H9 (cell line): ENCODE measurements at regions not wholly inside any gene's neighbourhood (a gene's known extent, or its start where the extent isn't known, plus 50 kb on each side); places are given as distances from the start of the nearest gene placed in this dataset.

Experiments
- DNase-seq: peaks from one replicate; pipeline ENCODE4 v3.0.0-alpha.2; 2017
- H2AFZ ChIP-seq: one replicate; pipeline ENCODE4 v1.6.1; 2013; ENCODE audit warnings: mild to moderate bottlenecking, low read length, control low read depth, moderate library complexity
- H2AK5ac ChIP-seq: 2 replicates; pipeline ENCODE4 v1.6.1; 2013; ENCODE audit warnings: low read length, control low read depth, mixed read lengths; ENCODE audit not compliant: insufficient read length
- H2BK120ac ChIP-seq: one replicate; pipeline ENCODE4 v1.6.1; 2013; ENCODE audit warnings: low read depth, mild to moderate bottlenecking, low read length, control low read depth, inconsistent platforms; ENCODE audit not compliant: poor library complexity, severe bottlenecking
- H2BK12ac ChIP-seq: 2 replicates; pipeline ENCODE4 v1.6.1; 2013; ENCODE audit warnings: low read length, control low read depth, mixed read lengths, low read depth; ENCODE audit not compliant: insufficient read length
- H2BK15ac ChIP-seq: 2 replicates; pipeline ENCODE4 v1.6.1; 2013; ENCODE audit warnings: low read depth, low read length, control low read depth
- H2BK20ac ChIP-seq: one replicate; pipeline ENCODE4 v1.6.1; 2013; ENCODE audit warnings: low read depth, mild to moderate bottlenecking, low read length, control low read depth, inconsistent platforms; ENCODE audit not compliant: poor library complexity, severe bottlenecking
- H2BK5ac ChIP-seq: 2 replicates; pipeline ENCODE4 v1.6.1; 2013; ENCODE audit warnings: low read length, control low read depth, mixed read lengths; ENCODE audit not compliant: insufficient read length
- H3K14ac ChIP-seq: 2 replicates; pipeline ENCODE4 v1.6.1; 2013; ENCODE audit warnings: low read length, control low read depth; ENCODE audit not compliant: insufficient read depth
- H3K18ac ChIP-seq: 2 replicates; pipeline ENCODE4 v1.6.1; 2013; ENCODE audit warnings: low read depth, mild to moderate bottlenecking, mixed read lengths, low read length, control low read depth; ENCODE audit not compliant: insufficient read length
- H3K23ac ChIP-seq: 2 replicates; pipeline ENCODE4 v1.6.1; 2013; ENCODE audit warnings: low read length, control low read depth, mixed read lengths, low read depth; ENCODE audit not compliant: insufficient read length
- H3K23me2 ChIP-seq: 2 replicates; pipeline ENCODE4 v1.6.1; 2013; ENCODE audit warnings: low read depth, mild to moderate bottlenecking, mixed read lengths, low read length, control low read depth; ENCODE audit not compliant: insufficient read length, poor library complexity, severe bottlenecking
- H3K27ac ChIP-seq: 2 replicates; pipeline ENCODE4 v1.5.1; 2013; ENCODE audit warnings: low read length, control low read depth, mixed read lengths, low read depth; ENCODE audit not compliant: insufficient read length
- H3K27me3 ChIP-seq: 2 replicates; pipeline ENCODE4 v1.6.1; 2013; ENCODE audit warnings: low read length, control low read depth, inconsistent platforms; ENCODE audit not compliant: insufficient read depth
- H3K4ac ChIP-seq: 2 replicates; pipeline ENCODE4 v1.6.1; 2013; ENCODE audit warnings: low read depth, mild to moderate bottlenecking, control low read depth, inconsistent platforms, low read length, moderate library complexity
- H3K4me1 ChIP-seq: 2 replicates; pipeline ENCODE4 v1.6.1; 2013; ENCODE audit warnings: low read length, control low read depth, inconsistent platforms; ENCODE audit not compliant: insufficient read depth
- H3K4me2 ChIP-seq: 2 replicates; pipeline ENCODE4 v1.6.1; 2013; ENCODE audit warnings: low read length, control low read depth, mixed read lengths; ENCODE audit not compliant: insufficient read length, insufficient read depth
- H3K56ac ChIP-seq: 2 replicates; pipeline ENCODE4 v1.6.1; 2013; ENCODE audit warnings: low read depth, mild to moderate bottlenecking, mixed read lengths, low read length, control low read depth; ENCODE audit not compliant: insufficient read length
- H3K79me1 ChIP-seq: 2 replicates; pipeline ENCODE4 v1.6.1; 2013; ENCODE audit warnings: low read depth, mild to moderate bottlenecking, moderate library complexity, low read length, control low read depth, inconsistent platforms; ENCODE audit not compliant: insufficient read depth, poor library complexity, severe bottlenecking
- H3K79me2 ChIP-seq: 2 replicates; pipeline ENCODE4 v1.6.1; 2013; ENCODE audit warnings: low read length, control low read depth, inconsistent platforms; ENCODE audit not compliant: insufficient read depth
- H3K9ac ChIP-seq: 2 replicates; pipeline ENCODE4 v1.6.1; 2013; ENCODE audit warnings: low read length, control low read depth, mixed read lengths; ENCODE audit not compliant: insufficient read length; ENCODE audit errors: extremely low read depth
- H3K9me3 ChIP-seq: one replicate; pipeline ENCODE4 v1.6.1; 2013; ENCODE audit warnings: low read depth, low read length, inconsistent platforms; ENCODE audit not compliant: control insufficient read depth
- H3T11ph ChIP-seq: one replicate; pipeline ENCODE4 v1.6.1; 2013; ENCODE audit warnings: mild to moderate bottlenecking, low read length, control low read depth, inconsistent platforms
- H4K20me1 ChIP-seq: one replicate; pipeline ENCODE4 v1.6.1; 2013; ENCODE audit not compliant: control insufficient read depth, insufficient read length, insufficient read depth
- H4K5ac ChIP-seq: 2 replicates; pipeline ENCODE4 v1.6.1; 2013; ENCODE audit warnings: low read depth, mild to moderate bottlenecking, mixed read lengths, low read length, control low read depth; ENCODE audit not compliant: insufficient read length
- H4K8ac ChIP-seq: replicated peaks from 2 replicates; pipeline ENCODE4 v1.6.1; 2013; ENCODE audit warnings: low read length, control low read depth, mixed read lengths, low read depth; ENCODE audit not compliant: insufficient read length
- H4K91ac ChIP-seq: 2 replicates; pipeline ENCODE4 v1.6.1; 2013; ENCODE audit warnings: low read depth, mild to moderate bottlenecking, moderate library complexity, mixed read lengths, low read length, control low read depth; ENCODE audit not compliant: insufficient read length
- H3K27ac Mint-ChIP-seq, 3 experiments: 2 replicates in 2 of 3; 3 replicates in 1 of 3; pipeline ENCODE4 v1.8.0; 2020 to 2021; ENCODE audit warnings: mixed read lengths in 3 of 3, mild to moderate bottlenecking in 1 of 3, moderate library complexity in 1 of 3
- H3K27me3 Mint-ChIP-seq: 2 replicates; pipeline ENCODE4 v1.8.0; 2021; ENCODE audit warnings: low read depth, mild to moderate bottlenecking, moderate library complexity, mixed read lengths
- H3K36me3 Mint-ChIP-seq, 3 experiments: 2 replicates in 2 of 3; 3 replicates in 1 of 3; pipeline ENCODE4 v1.8.0; 2020 to 2021; ENCODE audit warnings: low read depth in 3 of 3, mixed read lengths in 3 of 3; ENCODE audit not compliant: insufficient read depth in 1 of 3
- H3K4me1 Mint-ChIP-seq, 2 experiments: 2 replicates each; pipeline ENCODE4 v1.8.0; 2020; ENCODE audit warnings: mixed read lengths in 2 of 2
- H3K4me3 Mint-ChIP-seq, 2 experiments: 2 replicates in 1 of 2; 3 replicates in 1 of 2; pipeline ENCODE4 v1.8.0; 2020 to 2021; ENCODE audit warnings: mild to moderate bottlenecking in 2 of 2, mixed read lengths in 2 of 2, moderate library complexity in 1 of 2
- H3K9me3 Mint-ChIP-seq, 2 experiments: 2 replicates in 1 of 2; 3 replicates in 1 of 2; pipeline ENCODE4 v1.8.0; 2020; ENCODE audit warnings: mild to moderate bottlenecking in 2 of 2, mixed read lengths in 2 of 2, moderate library complexity in 1 of 2
- WGBS: extraction: QIAGEN DNeasy Blood & Tissue Kit; methylation state at CpG from one replicate; pipeline ENCODE4 v1.1.7; 2013; ENCODE audit warnings: missing lambda C conversion rate, low lambda C conversion rate, mixed read lengths; ENCODE audit not compliant: insufficient read length; ENCODE audit errors: extremely low coverage; 5-methylcytosine and 5-hydroxymethylcytosine counted together
- TF ChIP-seq, protein P1 (sequence below): fragments of 200-600 bp; sonication (generic); conservative IDR thresholded peaks from 3 replicates; pipeline ENCODE4 v1.8.0; 2021; ENCODE audit warnings: antibody characterized with exemption, mild to moderate bottlenecking

DNA sequence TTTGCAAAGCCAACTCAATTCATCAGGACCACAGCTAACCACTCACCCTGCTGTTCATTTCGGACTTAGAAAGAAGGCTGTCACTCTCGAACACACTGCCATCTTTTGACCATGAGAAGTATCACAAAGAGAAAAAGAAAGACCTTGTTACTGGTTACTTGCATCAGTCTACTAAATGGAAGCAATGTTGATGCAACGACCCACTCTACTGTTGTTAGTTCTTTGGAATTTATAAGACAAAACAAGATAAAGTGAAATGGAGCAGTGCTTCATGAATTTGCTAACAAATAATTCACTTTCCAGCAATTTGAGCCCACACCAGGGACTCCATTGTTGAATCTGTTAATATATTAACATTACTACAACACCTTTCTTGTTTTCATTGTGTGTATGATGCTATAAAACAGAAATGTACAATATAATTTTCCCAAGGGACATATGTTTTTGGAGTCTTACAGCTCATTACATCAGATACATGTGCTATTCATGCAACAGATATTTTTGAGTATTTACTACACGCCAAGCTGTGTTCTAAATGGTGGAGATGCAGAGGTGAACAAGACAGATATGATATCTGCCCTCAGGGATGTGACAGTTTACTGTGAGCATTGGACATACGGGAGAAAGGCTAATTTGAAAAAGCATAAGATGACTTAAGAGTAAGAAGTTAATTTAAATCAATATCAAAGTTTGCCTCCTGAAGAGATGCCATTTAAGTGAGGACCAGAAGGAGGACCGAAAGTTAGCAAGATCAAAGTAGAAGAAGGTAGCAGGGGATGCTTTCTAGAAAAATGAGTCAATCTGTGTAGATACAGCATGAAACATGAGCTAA is 87.2 kb downstream of the AREG start:
- Histone ChIP-seq H2AFZ (no peak overlapping the region), H4K5ac (no peak overlapping the region), H3K56ac (no peak overlapping the region), H3K79me1 (no peaks in the 10 kb centered on the region), H2BK15ac (no peak overlapping the region), H2AK5ac (no peak overlapping the region), H4K91ac (no peak overlapping the region), H3K4ac (no peak overlapping the region), H3T11ph (no peak overlapping the region), H2BK120ac (no peak overlapping the region), H3K4me2 (no peak overlapping the region), H3K23me2 (no peaks in the 10 kb centered on the region), H3K18ac (no peak overlapping the region), H3K9me3 (no peaks in the 10 kb centered on the region), H3K79me2 (no peaks in the 10 kb centered on the region), H3K14ac (no peak overlapping the region), H3K23ac (no peak overlapping the region), H2BK20ac (no peak overlapping the region), H4K20me1 (no peaks in the 10 kb centered on the region), H3K9ac (no peak overlapping the region), H4K8ac (no peak overlapping the region), H2BK5ac (no peak overlapping the region), H2BK12ac (no peak overlapping the region), H3K27me3 (no peaks in the 10 kb centered on the region), H3K27ac (no peak overlapping the region), H3K4me1 (no peaks in the 10 kb centered on the region; the same call in 1 of the 2 replicates)
- DNase-seq: peak; percentile 31
- no CpG with 5 or more reads among the region's 6 CpGs for WGBS
- no peak overlapping the region for H3K27ac Mint-ChIP-seq
- H3K9me3 Mint-ChIP-seq: no peaks in the 10 kb centered on the region
- TF ChIP-seq, protein P1, sequence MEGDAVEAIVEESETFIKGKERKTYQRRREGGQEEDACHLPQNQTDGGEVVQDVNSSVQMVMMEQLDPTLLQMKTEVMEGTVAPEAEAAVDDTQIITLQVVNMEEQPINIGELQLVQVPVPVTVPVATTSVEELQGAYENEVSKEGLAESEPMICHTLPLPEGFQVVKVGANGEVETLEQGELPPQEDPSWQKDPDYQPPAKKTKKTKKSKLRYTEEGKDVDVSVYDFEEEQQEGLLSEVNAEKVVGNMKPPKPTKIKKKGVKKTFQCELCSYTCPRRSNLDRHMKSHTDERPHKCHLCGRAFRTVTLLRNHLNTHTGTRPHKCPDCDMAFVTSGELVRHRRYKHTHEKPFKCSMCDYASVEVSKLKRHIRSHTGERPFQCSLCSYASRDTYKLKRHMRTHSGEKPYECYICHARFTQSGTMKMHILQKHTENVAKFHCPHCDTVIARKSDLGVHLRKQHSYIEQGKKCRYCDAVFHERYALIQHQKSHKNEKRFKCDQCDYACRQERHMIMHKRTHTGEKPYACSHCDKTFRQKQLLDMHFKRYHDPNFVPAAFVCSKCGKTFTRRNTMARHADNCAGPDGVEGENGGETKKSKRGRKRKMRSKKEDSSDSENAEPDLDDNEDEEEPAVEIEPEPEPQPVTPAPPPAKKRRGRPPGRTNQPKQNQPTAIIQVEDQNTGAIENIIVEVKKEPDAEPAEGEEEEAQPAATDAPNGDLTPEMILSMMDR: peak; percentile 70
- H3K36me3 Mint-ChIP-seq: no peaks in the 10 kb centered on the region
- peaks cover 3 to 4% of the 10 kb centered on the region in 2 experiments; a peak in 2 of 4 replicates for H3K4me1 Mint-ChIP-seq
- H3K4me3 Mint-ChIP-seq: no peak overlapping the region
- no peaks in the 10 kb centered on the region for H3K27me3 Mint-ChIP-seq
